H1 (cell line): ENCODE measurements at regions not wholly inside any gene's neighbourhood (a gene's known extent, or its start where the extent isn't known, plus 50 kb on each side); places are given as distances from the start of the nearest gene placed in this dataset.

ENCODE experiments used
- CTCF ChIA-PET: fragments of 300-600 bp; sonication (Branson Sonifier 250); formaldehyde crosslinking; loops from one replicate; lab custom pipeline; 2021; ENCODE audit not compliant: partially characterized antibody; lab: Charles Lee
- POLR2A ChIA-PET: fragments of 300-600 bp; sonication (Branson Sonifier 250); formaldehyde crosslinking; loops from one replicate; lab custom pipeline; 2021; ENCODE audit warnings: inconsistent platforms; ENCODE audit not compliant: partially characterized antibody; lab: Charles Lee
- DNase-seq, 2 experiments: peaks; one replicate each; pipeline versions ENCODE4 v3.0.0 to v3.0.0-alpha.2; 2010 to 2022; ENCODE audit warnings: low spot score in 2 of 2, low read depth in 1 of 2, mixed read lengths in 1 of 2
- FAIRE-seq: peaks from 2 replicates; lab custom pipeline; 2011; peaks lifted over from hg19 to GRCh38; lab: Jason Lieb, UNC
- H2AFZ ChIP-seq: 2 replicates; pipeline ENCODE4 v1.8.1; 2012; ENCODE audit warnings: low read length, inconsistent platforms
- H2AK5ac ChIP-seq: 2 replicates; pipeline ENCODE4 v1.6.1; 2013; ENCODE audit warnings: low read depth, low read length
- H2BK120ac ChIP-seq: replicated peaks from 2 replicates; pipeline ENCODE3; 2013; ENCODE audit warnings: low read depth, low read length, inconsistent platforms
- H2BK12ac ChIP-seq: 2 replicates; pipeline ENCODE4 v1.6.1; 2013; ENCODE audit warnings: low read depth, low read length
- H2BK15ac ChIP-seq: 2 replicates; pipeline ENCODE4 v1.6.1; 2013; ENCODE audit warnings: low read length
- H2BK20ac ChIP-seq: 2 replicates; pipeline ENCODE4 v1.6.1; 2013; ENCODE audit warnings: low read length
- H2BK5ac ChIP-seq: 2 replicates; pipeline ENCODE4 v1.6.1; 2013; ENCODE audit warnings: low read depth, low read length
- H3K14ac ChIP-seq: 2 replicates; pipeline ENCODE4 v1.6.1; 2013; ENCODE audit warnings: inconsistent platforms; ENCODE audit not compliant: insufficient read length
- H3K18ac ChIP-seq: 2 replicates; pipeline ENCODE4 v1.6.1; 2013; ENCODE audit warnings: low read length; ENCODE audit errors: extremely low read depth
- H3K23ac ChIP-seq: 2 replicates; pipeline ENCODE4 v1.6.1; 2013; ENCODE audit warnings: inconsistent platforms; ENCODE audit not compliant: insufficient read length
- H3K23me2 ChIP-seq: 2 replicates; pipeline ENCODE4 v1.6.1; 2013; ENCODE audit warnings: low read depth, low read length
- H3K27ac ChIP-seq: 2 replicates; pipeline ENCODE4 v1.6.1; 2011; ENCODE audit warnings: low read depth, low read length, inconsistent platforms
- H3K27me3 ChIP-seq, 4 experiments: replicated peaks in 1 of 4; 1 replicate in 1 of 4; 2 replicates in 3 of 4; pipeline versions ENCODE4 v1.6.1 to v1.8.1; 2011 to 2013; ENCODE audit warnings: low read length in 3 of 4, mild to moderate bottlenecking in 3 of 4, inconsistent platforms in 2 of 4, mixed read lengths in 2 of 4, moderate library complexity in 1 of 4; ENCODE audit not compliant: control insufficient read depth in 3 of 4, insufficient read depth in 3 of 4; ENCODE audit errors: extremely low read depth in 1 of 4
- H3K36me3 ChIP-seq, 4 experiments: 2 replicates each; pipeline versions ENCODE4 v1.6.1 to v1.8.1; 2011 to 2013; ENCODE audit warnings: mild to moderate bottlenecking in 4 of 4, low read length in 3 of 4, moderate library complexity in 2 of 4, control low read depth in 1 of 4, inconsistent platforms in 1 of 4; ENCODE audit not compliant: insufficient read depth in 4 of 4, control insufficient read depth in 2 of 4
- H3K4ac ChIP-seq: replicated peaks from 2 replicates; pipeline ENCODE3; 2013; ENCODE audit warnings: low read length, low read depth, mixed read lengths, inconsistent platforms; ENCODE audit not compliant: insufficient read length
- H3K4me1 ChIP-seq, 4 experiments: replicated peaks in 1 of 4; 1 replicate in 1 of 4; 2 replicates in 3 of 4; pipeline versions ENCODE4 v1.6.1 to v1.8.1; 2011 to 2013; ENCODE audit warnings: low read length in 3 of 4, inconsistent platforms in 2 of 4, mixed read lengths in 1 of 4; ENCODE audit not compliant: insufficient read depth in 4 of 4, control insufficient read depth in 3 of 4
- H3K4me2 ChIP-seq, 2 experiments: 2 replicates each; pipeline versions ENCODE4 v1.6.1 to v1.8.1; 2011 to 2013; ENCODE audit warnings: low read depth in 2 of 2, low read length in 2 of 2, control low read depth in 1 of 2, inconsistent platforms in 1 of 2, mild to moderate bottlenecking in 1 of 2; ENCODE audit not compliant: insufficient read depth in 1 of 2
- H3K4me3 ChIP-seq, 4 experiments: fragments of 200-600, 300-600 bp in 1 of 4; sonication (generic), shearing (Covaris generic), sonication (Bioruptor Twin) in 1 of 4; 2 replicates each; pipeline versions ENCODE4 v1.5.1 to v1.8.1; 2011 to 2016; ENCODE audit warnings: low read length in 4 of 4, low read depth in 3 of 4, control low read depth in 2 of 4, inconsistent platforms in 2 of 4, mild to moderate bottlenecking in 2 of 4, mixed read lengths in 1 of 4, moderate library complexity in 1 of 4; ENCODE audit not compliant: insufficient read depth in 2 of 4; ENCODE audit errors: extremely low read depth in 1 of 4
- H3K56ac ChIP-seq: replicated peaks from 2 replicates; pipeline ENCODE3; 2013; ENCODE audit warnings: low read depth, mild to moderate bottlenecking, mixed read lengths, low read length, inconsistent platforms; ENCODE audit not compliant: insufficient read length
- H3K79me1 ChIP-seq: 2 replicates; pipeline ENCODE4 v1.6.1; 2013; ENCODE audit warnings: low read depth, low read length, control low read depth
- H3K79me2 ChIP-seq, 2 experiments: 2 replicates each; pipeline versions ENCODE4 v1.6.1 to v1.8.1; 2012 to 2013; ENCODE audit warnings: low read length in 2 of 2, mild to moderate bottlenecking in 2 of 2, inconsistent platforms in 1 of 2; ENCODE audit not compliant: insufficient read depth in 2 of 2, control insufficient read depth in 1 of 2
- H3K9ac ChIP-seq, 4 experiments: replicated peaks in 1 of 4; 1 replicate in 1 of 4; 2 replicates in 3 of 4; pipeline versions ENCODE4 v1.6.1 to v1.8.1; 2011 to 2013; ENCODE audit warnings: low read depth in 3 of 4, low read length in 3 of 4, control low read depth in 2 of 4, mild to moderate bottlenecking in 2 of 4, moderate library complexity in 2 of 4, inconsistent platforms in 1 of 4; ENCODE audit errors: extremely low read depth in 1 of 4
- H3K9me3 ChIP-seq, 2 experiments: 2 replicates each; pipeline versions ENCODE4 v1.6.1 to v1.8.1; 2012 to 2013; ENCODE audit warnings: mild to moderate bottlenecking in 2 of 2, moderate library complexity in 2 of 2, control low read depth in 1 of 2, inconsistent platforms in 1 of 2, low read depth in 1 of 2, low read length in 1 of 2, mixed read lengths in 1 of 2; ENCODE audit not compliant: insufficient read depth in 2 of 2
- H4K20me1 ChIP-seq, 2 experiments: replicated peaks in 1 of 2; 2 replicates each; pipeline versions ENCODE3 to v1.8.1; 2011 to 2013; ENCODE audit warnings: inconsistent platforms in 2 of 2, low read length in 2 of 2, mild to moderate bottlenecking in 1 of 2; ENCODE audit not compliant: insufficient read depth in 2 of 2, control insufficient read depth in 1 of 2
- H4K5ac ChIP-seq: 2 replicates; pipeline ENCODE4 v1.6.1; 2013; ENCODE audit warnings: low read length, low read depth, mixed read lengths, inconsistent platforms; ENCODE audit not compliant: insufficient read length
- H4K8ac ChIP-seq: 2 replicates; pipeline ENCODE4 v1.8.0; 2013; ENCODE audit warnings: mild to moderate bottlenecking, moderate library complexity, low read length, inconsistent platforms; ENCODE audit not compliant: insufficient read depth; ENCODE audit errors: extremely low read depth
- H4K91ac ChIP-seq: replicated peaks from 2 replicates; pipeline ENCODE3; 2013; ENCODE audit warnings: low read length, mixed read lengths, inconsistent platforms; ENCODE audit not compliant: insufficient read length
- ASH2L ChIP-seq: fragments of 200-600, 300-600 bp; sonication (generic); IDR thresholded peaks from one replicate; pipeline ENCODE4 v1.7.1; 2017; ENCODE audit warnings: low read length
- NRF1 ChIP-seq: IDR thresholded peaks from 2 replicates; pipeline ENCODE4 v1.6.1; 2011; ENCODE audit warnings: mild to moderate bottlenecking, low read depth, low read length, improper control_type of control experiment
- WGBS, 2 experiments: shearing (Covaris generic) in 1 of 2; methylation state at CpG; one replicate each; pipeline versions ENCODE4 v1.1.6 to v1.1.7; 2013 to 2015; ENCODE audit warnings: low lambda C conversion rate in 2 of 2, mixed read lengths in 2 of 2, inconsistent platforms in 1 of 2, low coverage in 1 of 2, missing lambda C conversion rate in 1 of 2; ENCODE audit not compliant: insufficient replicate concordance in 2 of 2, insufficient coverage in 1 of 2, insufficient read length in 1 of 2; ENCODE audit errors: extremely low coverage in 1 of 2, missing lambda C conversion rate in 1 of 2; 5-methylcytosine and 5-hydroxymethylcytosine counted together

DNA sequence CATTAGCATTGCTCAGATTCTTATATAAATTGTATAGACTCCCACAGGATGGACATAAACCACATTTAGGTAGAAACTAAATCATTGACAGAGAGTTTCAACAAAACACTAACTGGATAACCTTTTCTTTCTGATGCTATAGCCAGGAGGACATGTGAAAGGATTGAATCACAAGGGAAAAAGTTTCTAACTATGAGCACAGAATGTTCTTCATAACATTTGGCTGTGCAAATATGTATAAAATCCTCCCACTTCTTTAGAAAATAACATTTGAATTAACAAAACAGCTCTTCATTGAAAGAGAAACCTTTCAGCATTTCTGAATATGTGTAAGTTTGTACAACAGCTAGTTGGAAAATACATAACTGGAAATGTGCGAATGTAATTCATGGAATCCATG lies 167.3 kb downstream of the TBX15 start:
- no peak overlapping the region for H3K56ac ChIP-seq
- ChIA-PET CTCF (interaction anchor here (1.3 kb wide), 1 partner anchor 87 kb away, joined by 3 read pairs; no protein-coding TSS in a partner anchor), POLR2A (no interaction called here)
- H3K14ac ChIP-seq: no peak overlapping the region
- H3K23me2 ChIP-seq: no peaks in the 10 kb centered on the region
- no peak overlapping the region for H2AFZ ChIP-seq
- no peak overlapping the region for H4K8ac ChIP-seq
- WGBS, 2 experiments: 88% methylated on average over 1 of the region's 1 CpG; no CpG with 5 or more reads in 1 of the 2 experiments
- FAIRE-seq: no peak
- no peak for TF ChIP-seq NRF1
- no peak for TF ChIP-seq ASH2L
- no peak overlapping the region for H2BK120ac ChIP-seq
- no peaks in the 10 kb centered on the region for H3K79me2 ChIP-seq
- H2BK15ac ChIP-seq: no peak overlapping the region
- H3K9ac ChIP-seq: no peak overlapping the region
- H3K9me3 ChIP-seq: no peaks in the 10 kb centered on the region
- no peak overlapping the region for H4K91ac ChIP-seq
- no peak overlapping the region for H2BK20ac ChIP-seq
- no peak overlapping the region for H3K4me3 ChIP-seq
- no peak overlapping the region for H3K4ac ChIP-seq
- H3K18ac ChIP-seq: no peak overlapping the region
- H2BK12ac ChIP-seq: no peak overlapping the region
- H3K4me2 ChIP-seq: no peak overlapping the region
- H2AK5ac ChIP-seq: no peak overlapping the region
- no peak for DNase-seq
- no peaks in the 10 kb centered on the region for H3K79me1 ChIP-seq
- no peaks in the 10 kb centered on the region for H3K27me3 ChIP-seq
- no peaks in the 10 kb centered on the region for H3K36me3 ChIP-seq
- no peak overlapping the region for H3K27ac ChIP-seq
- no peak overlapping the region for H3K23ac ChIP-seq
- H2BK5ac ChIP-seq: no peak overlapping the region
- H4K5ac ChIP-seq: no peak overlapping the region
- no peaks in the 10 kb centered on the region for H3K4me1 ChIP-seq
- no peaks in the 10 kb centered on the region for H4K20me1 ChIP-seq
